BE2C (cell line): ENCODE measurements at regions not wholly inside any gene's neighbourhood (a gene's known extent, or its start where the extent isn't known, plus 50 kb on each side); places are given as distances from the start of the nearest gene placed in this dataset.

Source experiments
- DNase-seq: peaks from one replicate; pipeline ENCODE4 v3.0.0-alpha.2; 2020
- H3K27me3 ChIP-seq: fragments of 250-450 bp; sonication (Bioruptor Pico); 2 replicates; pipeline ENCODE4 v1.5.1; 2020; ENCODE audit warnings: mild to moderate bottlenecking
- H3K36me3 ChIP-seq: fragments of 250-450 bp; sonication (Bioruptor Pico); 2 replicates; pipeline ENCODE4 v1.5.1; 2020; ENCODE audit warnings: mild to moderate bottlenecking
- H3K4me1 ChIP-seq: fragments of 250-450 bp; sonication (Bioruptor Pico); 2 replicates; pipeline ENCODE4 v1.5.1; 2020
- H3K4me3 ChIP-seq: 2 replicates; pipeline ENCODE4 v1.5.1; 2011; ENCODE audit warnings: low read depth, low read length
- H3K9me3 ChIP-seq: fragments of 250-450 bp; sonication (Bioruptor Pico); 2 replicates; pipeline ENCODE4 v1.5.1; 2020
- CTCF ChIP-seq: IDR thresholded peaks from 2 replicates; pipeline ENCODE4 v1.5.1; 2012; ENCODE audit warnings: mild to moderate bottlenecking, low read depth, low read length

- H3K27me3 ChIP-seq = no peaks in the 10 kb centered on the region
- no peak for TF ChIP-seq CTCF
- no peak overlapping the region for H3K4me3 ChIP-seq
- no peak for DNase-seq
- H3K9me3 ChIP-seq = no peaks in the 10 kb centered on the region
- no peaks in the 10 kb centered on the region for H3K36me3 ChIP-seq
- H3K4me1 ChIP-seq = no peaks in the 10 kb centered on the region
Measured at GRCh38 chr17:56074361-56074890, 78.8 kb upstream of the ANKFN1 start.

- Histone ChIP-seq H3K9me3 (no peaks in the 10 kb centered on the region), H3K4me1 (no peaks in the 10 kb centered on the region), H3K36me3 (no peaks in the 10 kb centered on the region), H3K27me3 (no peaks in the 10 kb centered on the region), H3K4me3 (no peak overlapping the region)
- no peak for DNase-seq
- TF ChIP-seq CTCF = no peak
Measured at GRCh38 chr17:56076980-56077379, 76.3 kb upstream of the ANKFN1 start.

- H3K4me3 ChIP-seq = no peak overlapping the region
- no peak for TF ChIP-seq CTCF
- no peaks in the 10 kb centered on the region for H3K27me3 ChIP-seq
- H3K36me3 ChIP-seq = no peaks in the 10 kb centered on the region
- no peaks in the 10 kb centered on the region for H3K9me3 ChIP-seq
- no peak for DNase-seq
- H3K4me1 ChIP-seq = no peaks in the 10 kb centered on the region
Measured at GRCh38 chr17:56083475-56083874, 69.8 kb upstream of the ANKFN1 start.

- no peaks in the 10 kb centered on the region for H3K4me1 ChIP-seq
- TF ChIP-seq CTCF = no peak
- H3K27me3 ChIP-seq = no peaks in the 10 kb centered on the region
- H3K9me3 ChIP-seq = no peaks in the 10 kb centered on the region
- no peaks in the 10 kb centered on the region for H3K36me3 ChIP-seq
- DNase-seq = no peak
- no peak overlapping the region for H3K4me3 ChIP-seq
Measured at GRCh38 chr17:56085576-56086267, 67.6 kb upstream of the ANKFN1 start.

- H3K9me3 ChIP-seq = no peaks in the 10 kb centered on the region
- H3K36me3 ChIP-seq = no peaks in the 10 kb centered on the region
- H3K27me3 ChIP-seq = no peaks in the 10 kb centered on the region
- no peaks in the 10 kb centered on the region for H3K4me1 ChIP-seq
- TF ChIP-seq CTCF = no peak
- DNase-seq = no peak
- H3K4me3 ChIP-seq = no peak overlapping the region
Measured at GRCh38 chr17:56087199-56087598, 66.1 kb upstream of the ANKFN1 start.

- no peaks in the 10 kb centered on the region for H3K9me3 ChIP-seq
- H3K4me3 ChIP-seq = no peak overlapping the region
- TF ChIP-seq CTCF = no peak
- H3K4me1 ChIP-seq = no peaks in the 10 kb centered on the region
- H3K27me3 ChIP-seq = no peaks in the 10 kb centered on the region
- DNase-seq = no peak
- no peaks in the 10 kb centered on the region for H3K36me3 ChIP-seq
Measured at GRCh38 chr17:56096026-56096810, 57.1 kb upstream of the ANKFN1 start.
